ENCODE measurements at regions not wholly inside any gene's neighbourhood (a gene's known extent, or its start where the extent isn't known, plus 50 kb on each side); places are given as distances from the start of the nearest gene placed in this dataset.
A peak's percentile ranks its signal among the peaks of the same experiment; 100 is the strongest.

DNA sequence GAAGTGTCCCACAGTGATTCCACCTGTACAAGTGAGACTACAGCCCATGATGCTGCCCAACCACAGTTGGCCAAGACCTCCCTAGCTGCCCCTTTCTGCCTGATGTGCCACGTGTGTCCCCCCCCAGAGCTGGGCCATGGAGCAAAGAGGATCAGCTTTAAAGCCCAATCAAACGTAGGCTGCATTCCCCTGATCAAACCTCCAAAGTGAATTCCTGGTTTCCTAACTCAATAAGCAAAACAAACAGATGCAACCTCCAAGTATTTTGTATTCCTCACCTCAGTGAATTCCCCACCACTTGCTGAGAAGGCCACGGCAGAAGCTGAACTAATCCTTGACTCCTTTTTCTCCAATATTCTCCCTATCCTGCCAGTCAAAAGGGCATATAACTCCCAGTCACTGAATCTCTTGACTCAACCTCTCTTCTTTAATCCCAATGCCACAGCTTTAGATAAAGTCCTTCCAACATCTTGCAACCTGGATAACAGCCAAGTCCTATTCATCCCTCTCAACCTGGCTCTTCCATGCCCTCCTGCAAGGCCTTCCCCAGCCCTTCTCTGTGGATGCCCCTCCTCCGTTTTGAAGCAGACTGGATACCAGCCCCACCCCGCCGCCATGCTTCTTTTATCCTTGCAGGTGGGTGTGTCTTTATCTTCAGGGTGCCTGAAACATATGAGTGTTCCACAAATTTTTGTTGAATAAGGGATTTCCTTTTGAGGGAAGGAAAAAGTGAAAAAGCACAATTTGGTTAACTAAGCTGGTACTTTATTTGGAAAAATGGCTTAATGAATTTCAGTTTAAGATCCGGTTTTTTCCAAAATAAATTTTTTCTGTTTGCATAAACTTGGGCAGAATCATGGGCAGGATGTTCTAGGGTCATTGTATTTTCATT is 285.2 kb upstream of the MKLN1 start:
- TF ChIP-seq, protein P1, sequence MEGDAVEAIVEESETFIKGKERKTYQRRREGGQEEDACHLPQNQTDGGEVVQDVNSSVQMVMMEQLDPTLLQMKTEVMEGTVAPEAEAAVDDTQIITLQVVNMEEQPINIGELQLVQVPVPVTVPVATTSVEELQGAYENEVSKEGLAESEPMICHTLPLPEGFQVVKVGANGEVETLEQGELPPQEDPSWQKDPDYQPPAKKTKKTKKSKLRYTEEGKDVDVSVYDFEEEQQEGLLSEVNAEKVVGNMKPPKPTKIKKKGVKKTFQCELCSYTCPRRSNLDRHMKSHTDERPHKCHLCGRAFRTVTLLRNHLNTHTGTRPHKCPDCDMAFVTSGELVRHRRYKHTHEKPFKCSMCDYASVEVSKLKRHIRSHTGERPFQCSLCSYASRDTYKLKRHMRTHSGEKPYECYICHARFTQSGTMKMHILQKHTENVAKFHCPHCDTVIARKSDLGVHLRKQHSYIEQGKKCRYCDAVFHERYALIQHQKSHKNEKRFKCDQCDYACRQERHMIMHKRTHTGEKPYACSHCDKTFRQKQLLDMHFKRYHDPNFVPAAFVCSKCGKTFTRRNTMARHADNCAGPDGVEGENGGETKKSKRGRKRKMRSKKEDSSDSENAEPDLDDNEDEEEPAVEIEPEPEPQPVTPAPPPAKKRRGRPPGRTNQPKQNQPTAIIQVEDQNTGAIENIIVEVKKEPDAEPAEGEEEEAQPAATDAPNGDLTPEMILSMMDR (conservative IDR thresholded peaks at IDR 0.05): no peak
- H3K27ac ChIP-seq: peak overlapping the region; percentile 60; the same call in 1 of the 2 replicates

DNA sequence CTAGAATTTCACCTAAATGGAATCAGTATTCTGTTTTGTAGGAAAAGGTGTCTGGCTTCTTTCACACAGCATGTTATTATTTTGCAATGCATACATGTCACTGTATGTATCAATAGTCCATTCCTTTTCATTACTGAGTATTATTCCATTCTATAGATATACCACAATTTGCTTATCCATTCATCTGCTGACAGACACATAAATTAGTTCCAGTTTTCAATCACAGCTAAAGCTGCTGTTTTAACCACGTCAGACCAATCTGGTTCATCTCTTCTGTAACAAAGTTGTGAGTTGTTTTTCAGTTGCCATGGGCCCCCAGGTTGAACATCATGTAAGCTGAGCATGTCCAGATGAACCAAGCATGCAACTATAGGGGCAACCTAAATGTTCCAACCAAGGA is 282.1 kb upstream of the MKLN1 start:
- TF ChIP-seq, protein P1 (conservative IDR thresholded peaks at IDR 0.05): no peak
- H3K27ac ChIP-seq: no peak overlapping the region; the same call in 1 of the 2 replicates

DNA sequence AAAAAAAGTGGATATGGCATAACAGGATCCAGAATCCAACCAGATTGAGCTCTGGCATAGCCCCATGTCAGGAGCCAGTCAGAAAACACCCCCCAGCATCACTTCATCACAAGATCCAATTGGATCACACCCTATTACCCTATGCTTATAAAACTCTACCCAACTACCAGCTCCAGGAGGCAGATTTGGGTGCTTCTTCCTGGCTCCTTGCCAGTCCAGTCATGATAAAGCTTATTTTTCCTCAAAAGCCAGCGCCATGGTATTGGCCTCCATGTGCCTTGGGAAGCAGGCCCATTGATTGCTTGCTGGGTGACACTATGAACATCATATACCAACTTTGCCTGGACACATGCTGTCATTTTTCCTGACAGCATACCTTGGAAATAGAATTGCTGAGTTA is 281.4 kb upstream of the MKLN1 start:
- H3K27ac ChIP-seq: peak overlapping the region; percentile 81; the same call in 1 of the 2 replicates
- TF ChIP-seq, protein P1 (conservative IDR thresholded peaks at IDR 0.05): no peak

DNA sequence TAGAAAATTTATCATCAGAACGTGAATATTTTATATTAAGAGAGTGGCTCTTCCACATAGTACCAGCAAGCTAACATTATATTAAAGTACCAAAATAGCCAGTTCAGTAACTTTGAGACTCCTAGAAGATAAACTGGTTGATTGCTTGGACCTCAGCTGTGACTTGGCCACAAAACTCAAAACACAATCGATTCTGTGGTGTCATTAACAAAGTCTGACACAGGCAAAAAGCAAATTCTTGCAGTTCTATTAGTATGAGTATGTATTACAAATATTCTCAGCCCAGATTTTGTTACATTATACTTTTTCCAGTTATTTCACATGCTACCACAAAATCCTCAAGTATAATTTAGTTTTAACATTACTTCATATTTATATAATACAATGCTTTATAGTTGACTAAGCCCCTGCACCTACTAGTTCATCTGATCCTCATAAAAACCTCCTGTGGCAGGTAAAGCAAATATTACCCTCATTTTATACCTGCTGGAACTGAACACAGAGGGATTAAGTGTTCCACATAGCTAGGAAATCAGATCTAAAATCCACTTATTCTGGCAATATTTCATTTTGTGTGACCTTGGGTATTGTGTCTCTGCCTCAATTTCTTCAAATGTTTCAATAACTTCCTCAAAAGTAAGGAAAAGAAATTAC is 279.9 kb upstream of the MKLN1 start:
- H3K27ac ChIP-seq: peak overlapping the region; percentile 81
- TF ChIP-seq, protein P1 (conservative IDR thresholded peaks at IDR 0.05): no peak

DNA sequence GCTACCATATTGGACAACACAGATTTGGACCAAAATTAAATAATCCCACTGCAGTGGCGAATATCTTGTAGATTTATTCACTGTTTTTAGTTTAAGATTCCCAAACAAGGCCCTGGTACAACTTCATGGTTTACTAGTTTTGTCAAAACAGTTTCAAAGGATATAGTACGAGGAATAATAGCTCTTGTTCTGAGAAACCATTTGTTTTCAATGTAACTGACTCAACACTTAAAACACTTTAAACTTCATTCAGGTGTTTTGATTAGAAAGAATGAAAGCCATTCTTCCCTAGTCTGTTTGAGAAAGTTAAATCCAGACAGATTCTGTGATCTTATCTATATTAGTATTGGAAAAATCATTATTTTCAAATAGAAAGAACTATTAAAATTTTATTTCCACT is 276.4 kb upstream of the MKLN1 start:
- H3K27ac ChIP-seq: peak overlapping the region; percentile 81; the same call in 1 of the 2 replicates
- TF ChIP-seq, protein P1 (conservative IDR thresholded peaks at IDR 0.05): no peak

DNA sequence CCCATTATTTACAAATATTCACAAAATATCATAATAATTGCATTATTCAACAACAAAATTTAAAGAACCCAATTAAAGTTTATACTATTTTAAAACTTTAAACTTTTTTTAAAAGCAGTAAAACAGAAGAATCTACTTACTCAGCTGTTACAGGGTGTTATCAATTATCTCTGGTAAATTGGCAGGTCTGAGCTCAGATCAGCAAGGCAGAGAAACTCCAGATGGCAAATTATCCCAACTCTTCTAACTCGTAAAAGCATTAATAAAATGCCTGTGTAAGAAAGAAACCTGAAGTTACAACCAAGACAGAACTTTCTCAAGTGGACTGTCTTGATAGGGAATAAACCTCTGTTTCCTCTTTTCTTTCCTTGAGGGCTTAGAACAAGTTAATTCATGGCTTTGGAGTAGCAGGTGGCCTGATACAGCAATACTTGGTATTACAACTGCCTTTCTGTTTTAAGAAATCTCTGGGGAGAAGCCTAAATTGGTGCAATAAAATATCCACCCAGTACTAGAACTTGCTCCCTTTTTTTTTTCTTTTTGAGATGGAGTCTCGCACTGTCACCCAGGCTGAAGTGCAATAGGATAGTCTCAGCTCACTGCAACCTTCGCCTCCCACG is 275.3 kb upstream of the MKLN1 start:
- TF ChIP-seq, protein P1 (conservative IDR thresholded peaks at IDR 0.05): no peak
- H3K27ac ChIP-seq: peak overlapping the region; percentile 81

DNA sequence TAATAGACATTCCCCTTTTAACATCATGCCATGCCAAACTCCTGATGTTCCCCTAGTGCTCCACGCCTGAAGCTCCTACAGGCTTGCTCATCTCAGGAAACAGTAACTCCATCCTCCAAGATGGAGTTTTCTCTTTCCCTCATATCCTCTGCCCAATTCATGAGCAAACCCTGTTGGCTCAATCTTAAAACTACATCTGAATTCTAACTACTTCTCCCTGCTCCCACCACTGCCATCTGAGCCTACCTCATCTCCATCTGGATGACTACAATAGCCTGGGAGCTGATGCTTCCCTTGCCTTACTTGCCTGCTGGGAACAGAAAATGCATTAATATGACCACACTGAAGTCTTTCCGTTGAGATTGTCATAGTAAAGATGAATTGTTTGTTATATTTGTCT is 271.7 kb upstream of the MKLN1 start:
- TF ChIP-seq, protein P1 (conservative IDR thresholded peaks at IDR 0.05): no peak
- no peak overlapping the region for H3K27ac ChIP-seq
